H1 (cell line): ENCODE measurements at regions not wholly inside any gene's neighbourhood (a gene's known extent, or its start where the extent isn't known, plus 50 kb on each side); places are given as distances from the start of the nearest gene placed in this dataset.

Experiments
- CTCF ChIA-PET: fragments of 300-600 bp; sonication (Branson Sonifier 250); formaldehyde crosslinking; loops from one replicate; lab custom pipeline; 2021; ENCODE audit not compliant: partially characterized antibody; lab: Charles Lee
- POLR2A ChIA-PET: fragments of 300-600 bp; sonication (Branson Sonifier 250); formaldehyde crosslinking; loops from one replicate; lab custom pipeline; 2021; ENCODE audit warnings: inconsistent platforms; ENCODE audit not compliant: partially characterized antibody; lab: Charles Lee
- DNase-seq, 2 experiments: peaks; one replicate each; pipeline versions ENCODE4 v3.0.0 to v3.0.0-alpha.2; 2010 to 2022; ENCODE audit warnings: low spot score in 2 of 2, low read depth in 1 of 2, mixed read lengths in 1 of 2
- FAIRE-seq: peaks from 2 replicates; lab custom pipeline; 2011; peaks lifted over from hg19 to GRCh38; lab: Jason Lieb, UNC
- H2AFZ ChIP-seq: 2 replicates; pipeline ENCODE4 v1.8.1; 2012; ENCODE audit warnings: low read length, inconsistent platforms
- H2AK5ac ChIP-seq: 2 replicates; pipeline ENCODE4 v1.6.1; 2013; ENCODE audit warnings: low read depth, low read length
- H2BK120ac ChIP-seq: replicated peaks from 2 replicates; pipeline ENCODE3; 2013; ENCODE audit warnings: low read depth, low read length, inconsistent platforms
- H2BK12ac ChIP-seq: 2 replicates; pipeline ENCODE4 v1.6.1; 2013; ENCODE audit warnings: low read depth, low read length
- H2BK15ac ChIP-seq: 2 replicates; pipeline ENCODE4 v1.6.1; 2013; ENCODE audit warnings: low read length
- H2BK20ac ChIP-seq: 2 replicates; pipeline ENCODE4 v1.6.1; 2013; ENCODE audit warnings: low read length
- H2BK5ac ChIP-seq: 2 replicates; pipeline ENCODE4 v1.6.1; 2013; ENCODE audit warnings: low read depth, low read length
- H3K14ac ChIP-seq: 2 replicates; pipeline ENCODE4 v1.6.1; 2013; ENCODE audit warnings: inconsistent platforms; ENCODE audit not compliant: insufficient read length
- H3K18ac ChIP-seq: 2 replicates; pipeline ENCODE4 v1.6.1; 2013; ENCODE audit warnings: low read length; ENCODE audit errors: extremely low read depth
- H3K23ac ChIP-seq: 2 replicates; pipeline ENCODE4 v1.6.1; 2013; ENCODE audit warnings: inconsistent platforms; ENCODE audit not compliant: insufficient read length
- H3K23me2 ChIP-seq: 2 replicates; pipeline ENCODE4 v1.6.1; 2013; ENCODE audit warnings: low read depth, low read length
- H3K27ac ChIP-seq: 2 replicates; pipeline ENCODE4 v1.6.1; 2011; ENCODE audit warnings: low read depth, low read length, inconsistent platforms
- H3K27me3 ChIP-seq, 4 experiments: replicated peaks in 1 of 4; 1 replicate in 1 of 4; 2 replicates in 3 of 4; pipeline versions ENCODE4 v1.6.1 to v1.8.1; 2011 to 2013; ENCODE audit warnings: low read length in 3 of 4, mild to moderate bottlenecking in 3 of 4, inconsistent platforms in 2 of 4, mixed read lengths in 2 of 4, moderate library complexity in 1 of 4; ENCODE audit not compliant: control insufficient read depth in 3 of 4, insufficient read depth in 3 of 4; ENCODE audit errors: extremely low read depth in 1 of 4
- H3K36me3 ChIP-seq, 4 experiments: 2 replicates each; pipeline versions ENCODE4 v1.6.1 to v1.8.1; 2011 to 2013; ENCODE audit warnings: mild to moderate bottlenecking in 4 of 4, low read length in 3 of 4, moderate library complexity in 2 of 4, control low read depth in 1 of 4, inconsistent platforms in 1 of 4; ENCODE audit not compliant: insufficient read depth in 4 of 4, control insufficient read depth in 2 of 4
- H3K4ac ChIP-seq: replicated peaks from 2 replicates; pipeline ENCODE3; 2013; ENCODE audit warnings: low read length, low read depth, mixed read lengths, inconsistent platforms; ENCODE audit not compliant: insufficient read length
- H3K4me1 ChIP-seq, 4 experiments: replicated peaks in 1 of 4; 1 replicate in 1 of 4; 2 replicates in 3 of 4; pipeline versions ENCODE4 v1.6.1 to v1.8.1; 2011 to 2013; ENCODE audit warnings: low read length in 3 of 4, inconsistent platforms in 2 of 4, mixed read lengths in 1 of 4; ENCODE audit not compliant: insufficient read depth in 4 of 4, control insufficient read depth in 3 of 4
- H3K4me2 ChIP-seq, 2 experiments: 2 replicates each; pipeline versions ENCODE4 v1.6.1 to v1.8.1; 2011 to 2013; ENCODE audit warnings: low read depth in 2 of 2, low read length in 2 of 2, control low read depth in 1 of 2, inconsistent platforms in 1 of 2, mild to moderate bottlenecking in 1 of 2; ENCODE audit not compliant: insufficient read depth in 1 of 2
- H3K4me3 ChIP-seq, 4 experiments: fragments of 200-600, 300-600 bp in 1 of 4; sonication (generic), shearing (Covaris generic), sonication (Bioruptor Twin) in 1 of 4; 2 replicates each; pipeline versions ENCODE4 v1.5.1 to v1.8.1; 2011 to 2016; ENCODE audit warnings: low read length in 4 of 4, low read depth in 3 of 4, control low read depth in 2 of 4, inconsistent platforms in 2 of 4, mild to moderate bottlenecking in 2 of 4, mixed read lengths in 1 of 4, moderate library complexity in 1 of 4; ENCODE audit not compliant: insufficient read depth in 2 of 4; ENCODE audit errors: extremely low read depth in 1 of 4
- H3K56ac ChIP-seq: replicated peaks from 2 replicates; pipeline ENCODE3; 2013; ENCODE audit warnings: low read depth, mild to moderate bottlenecking, mixed read lengths, low read length, inconsistent platforms; ENCODE audit not compliant: insufficient read length
- H3K79me1 ChIP-seq: 2 replicates; pipeline ENCODE4 v1.6.1; 2013; ENCODE audit warnings: low read depth, low read length, control low read depth
- H3K79me2 ChIP-seq, 2 experiments: 2 replicates each; pipeline versions ENCODE4 v1.6.1 to v1.8.1; 2012 to 2013; ENCODE audit warnings: low read length in 2 of 2, mild to moderate bottlenecking in 2 of 2, inconsistent platforms in 1 of 2; ENCODE audit not compliant: insufficient read depth in 2 of 2, control insufficient read depth in 1 of 2
- H3K9ac ChIP-seq, 4 experiments: replicated peaks in 1 of 4; 1 replicate in 1 of 4; 2 replicates in 3 of 4; pipeline versions ENCODE4 v1.6.1 to v1.8.1; 2011 to 2013; ENCODE audit warnings: low read depth in 3 of 4, low read length in 3 of 4, control low read depth in 2 of 4, mild to moderate bottlenecking in 2 of 4, moderate library complexity in 2 of 4, inconsistent platforms in 1 of 4; ENCODE audit errors: extremely low read depth in 1 of 4
- H3K9me3 ChIP-seq, 2 experiments: 2 replicates each; pipeline versions ENCODE4 v1.6.1 to v1.8.1; 2012 to 2013; ENCODE audit warnings: mild to moderate bottlenecking in 2 of 2, moderate library complexity in 2 of 2, control low read depth in 1 of 2, inconsistent platforms in 1 of 2, low read depth in 1 of 2, low read length in 1 of 2, mixed read lengths in 1 of 2; ENCODE audit not compliant: insufficient read depth in 2 of 2
- H4K20me1 ChIP-seq, 2 experiments: replicated peaks in 1 of 2; 2 replicates each; pipeline versions ENCODE3 to v1.8.1; 2011 to 2013; ENCODE audit warnings: inconsistent platforms in 2 of 2, low read length in 2 of 2, mild to moderate bottlenecking in 1 of 2; ENCODE audit not compliant: insufficient read depth in 2 of 2, control insufficient read depth in 1 of 2
- H4K5ac ChIP-seq: 2 replicates; pipeline ENCODE4 v1.6.1; 2013; ENCODE audit warnings: low read length, low read depth, mixed read lengths, inconsistent platforms; ENCODE audit not compliant: insufficient read length
- H4K8ac ChIP-seq: 2 replicates; pipeline ENCODE4 v1.8.0; 2013; ENCODE audit warnings: mild to moderate bottlenecking, moderate library complexity, low read length, inconsistent platforms; ENCODE audit not compliant: insufficient read depth; ENCODE audit errors: extremely low read depth
- H4K91ac ChIP-seq: replicated peaks from 2 replicates; pipeline ENCODE3; 2013; ENCODE audit warnings: low read length, mixed read lengths, inconsistent platforms; ENCODE audit not compliant: insufficient read length
- ASH2L ChIP-seq: fragments of 200-600, 300-600 bp; sonication (generic); IDR thresholded peaks from one replicate; pipeline ENCODE4 v1.7.1; 2017; ENCODE audit warnings: low read length
- CHD1 ChIP-seq: IDR thresholded peaks from 2 replicates; pipeline ENCODE4 v1.6.1; 2012; ENCODE audit warnings: low read depth, low read length, improper control_type of control experiment
- EP300 ChIP-seq, 2 experiments: IDR thresholded peaks; 1 replicate in 1 of 2; 2 replicates in 1 of 2; pipeline ENCODE4 v1.6.1; 2011 to 2012; ENCODE audit warnings: low read depth in 2 of 2, low read length in 2 of 2, mild to moderate bottlenecking in 2 of 2, borderline replicate concordance in 1 of 2, inconsistent platforms in 1 of 2, moderate library complexity in 1 of 2
- GABPA ChIP-seq: IDR thresholded peaks from 2 replicates; pipeline ENCODE4 v1.6.1; 2011; ENCODE audit warnings: mild to moderate bottlenecking, low read length, moderate library complexity, borderline replicate concordance; ENCODE audit not compliant: insufficient read depth
- GTF2F1 ChIP-seq: IDR thresholded peaks from 2 replicates; pipeline ENCODE4 v1.6.1; 2012; ENCODE audit warnings: low read depth, low read length, improper control_type of control experiment, borderline replicate concordance
- KDM1A ChIP-seq: fragments of 200-600, 300-600 bp; sonication (generic); IDR thresholded peaks from 2 replicates; pipeline ENCODE4 v1.7.1; 2016; ENCODE audit warnings: mild to moderate bottlenecking, low read length, borderline replicate concordance
- NANOG ChIP-seq: IDR thresholded peaks from 2 replicates; pipeline ENCODE4 v1.6.1; 2011; ENCODE audit warnings: low read length, low read depth, mild to moderate bottlenecking, inconsistent platforms; ENCODE audit not compliant: insufficient read depth, poor library complexity, severe bottlenecking
- SRF ChIP-seq: IDR thresholded peaks from 2 replicates; pipeline ENCODE4 v1.6.1; 2011; ENCODE audit warnings: mild to moderate bottlenecking, low read depth, low read length, moderate library complexity
- WGBS, 2 experiments: shearing (Covaris generic) in 1 of 2; methylation state at CpG; one replicate each; pipeline versions ENCODE4 v1.1.6 to v1.1.7; 2013 to 2015; ENCODE audit warnings: low lambda C conversion rate in 2 of 2, mixed read lengths in 2 of 2, inconsistent platforms in 1 of 2, low coverage in 1 of 2, missing lambda C conversion rate in 1 of 2; ENCODE audit not compliant: insufficient replicate concordance in 2 of 2, insufficient coverage in 1 of 2, insufficient read length in 1 of 2; ENCODE audit errors: extremely low coverage in 1 of 2, missing lambda C conversion rate in 1 of 2; 5-methylcytosine and 5-hydroxymethylcytosine counted together
- TF ChIP-seq, protein P1 (sequence below): IDR thresholded peaks from 2 replicates; pipeline ENCODE4 v1.6.1; 2011; ENCODE audit warnings: low read length, improper control_type of control experiment
- TF ChIP-seq, protein P2 (sequence below): IDR thresholded peaks from 2 replicates; pipeline ENCODE4 v1.6.1; 2012; ENCODE audit warnings: low read length, inconsistent platforms

DNA sequence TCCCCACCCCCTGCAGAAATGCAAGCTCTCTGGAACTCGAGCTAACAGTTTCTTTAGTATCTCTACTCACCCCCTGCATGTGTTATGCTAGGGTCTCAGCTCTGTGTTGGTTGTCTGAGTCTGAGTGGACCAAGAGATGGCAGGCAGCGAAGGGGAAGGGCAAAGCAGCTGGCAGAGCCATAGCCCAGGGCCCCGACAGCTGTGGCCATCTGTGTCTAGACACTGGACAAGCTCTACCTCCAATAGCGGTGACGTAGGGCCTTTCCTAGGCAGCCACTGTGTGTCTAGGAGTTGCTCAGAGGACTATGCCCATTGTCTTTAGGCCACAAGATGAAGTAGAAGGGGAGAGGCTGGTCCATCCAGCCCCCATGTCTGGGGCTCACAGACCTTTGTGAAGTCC lies 79.2 kb downstream of the EFNB1 start:
- H2BK12ac ChIP-seq = no peak overlapping the region
- ChIA-PET CTCF (interaction anchor here (1.7 kb wide), 1 partner anchor 80 kb away, joined by 5 read pairs; no protein-coding TSS in a partner anchor), POLR2A (interaction anchor here (1.4 kb wide), 1 partner anchor 80 kb away, joined by 3 read pairs; the partner anchor contains the start of gene EFNB1)
- H2BK120ac ChIP-seq = no peak overlapping the region
- FAIRE-seq (no peak), DNase-seq (no peak)
- no peak overlapping the region for H2BK20ac ChIP-seq
- H3K56ac ChIP-seq = no peak overlapping the region
- H2BK15ac ChIP-seq = no peak overlapping the region
- no peak overlapping the region for H3K18ac ChIP-seq
- H3K36me3 ChIP-seq = no peaks in the 10 kb centered on the region
- H3K4me2 ChIP-seq = no peak overlapping the region
- H3K23ac ChIP-seq = no peak overlapping the region
- H3K4ac ChIP-seq = no peak overlapping the region
- H3K27me3 ChIP-seq = 0 out of 7 replicates have a peak, but pooled peaks cover 0 to 2% (median 0%) of the 10 kb centered on the region in 4 experiments
- no peak overlapping the region for H2AK5ac ChIP-seq
- H3K9ac ChIP-seq = no peak overlapping the region
- H3K79me2 ChIP-seq = no peaks in the 10 kb centered on the region
- H3K14ac ChIP-seq = no peak overlapping the region
- peaks cover 0 to 18% (median 2%) of the 10 kb centered on the region in 4 experiments; a peak in 4 of 7 replicates for H3K4me1 ChIP-seq
- no peak overlapping the region for H4K8ac ChIP-seq
- H4K91ac ChIP-seq = no peak overlapping the region
- 80% methylated on average over 4 of the region's 5 CpGs; no CpG with 5 or more reads in 1 of the 2 experiments for WGBS, 2 experiments
- H4K5ac ChIP-seq = no peak overlapping the region
- H3K4me3 ChIP-seq = no peak overlapping the region
- TF ChIP-seq EP300 (IDR thresholded peaks at IDR 0.05; ENCODE audit: borderline replicate concordance in 1 of 2, low read depth in 2 of 2, low read length in 2 of 2) = no peak
- no peak for TF ChIP-seq CHD1
- no peak for TF ChIP-seq SRF
- TF ChIP-seq NANOG = no peak
- TF ChIP-seq ASH2L = no peak
- TF ChIP-seq GTF2F1 = no peak
- TF ChIP-seq, protein P1, sequence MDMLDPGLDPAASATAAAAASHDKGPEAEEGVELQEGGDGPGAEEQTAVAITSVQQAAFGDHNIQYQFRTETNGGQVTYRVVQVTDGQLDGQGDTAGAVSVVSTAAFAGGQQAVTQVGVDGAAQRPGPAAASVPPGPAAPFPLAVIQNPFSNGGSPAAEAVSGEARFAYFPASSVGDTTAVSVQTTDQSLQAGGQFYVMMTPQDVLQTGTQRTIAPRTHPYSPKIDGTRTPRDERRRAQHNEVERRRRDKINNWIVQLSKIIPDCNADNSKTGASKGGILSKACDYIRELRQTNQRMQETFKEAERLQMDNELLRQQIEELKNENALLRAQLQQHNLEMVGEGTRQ = no peak
- TF ChIP-seq KDM1A = no peak
- no peak for TF ChIP-seq GABPA
- TF ChIP-seq, protein P2, sequence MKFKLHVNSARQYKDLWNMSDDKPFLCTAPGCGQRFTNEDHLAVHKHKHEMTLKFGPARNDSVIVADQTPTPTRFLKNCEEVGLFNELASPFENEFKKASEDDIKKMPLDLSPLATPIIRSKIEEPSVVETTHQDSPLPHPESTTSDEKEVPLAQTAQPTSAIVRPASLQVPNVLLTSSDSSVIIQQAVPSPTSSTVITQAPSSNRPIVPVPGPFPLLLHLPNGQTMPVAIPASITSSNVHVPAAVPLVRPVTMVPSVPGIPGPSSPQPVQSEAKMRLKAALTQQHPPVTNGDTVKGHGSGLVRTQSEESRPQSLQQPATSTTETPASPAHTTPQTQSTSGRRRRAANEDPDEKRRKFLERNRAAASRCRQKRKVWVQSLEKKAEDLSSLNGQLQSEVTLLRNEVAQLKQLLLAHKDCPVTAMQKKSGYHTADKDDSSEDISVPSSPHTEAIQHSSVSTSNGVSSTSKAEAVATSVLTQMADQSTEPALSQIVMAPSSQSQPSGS = no peak
- no peaks in the 10 kb centered on the region for H3K9me3 ChIP-seq
- no peak overlapping the region for H2BK5ac ChIP-seq
- H2AFZ ChIP-seq = no peak overlapping the region
- no peaks in the 10 kb centered on the region for H4K20me1 ChIP-seq
- no peak overlapping the region for H3K27ac ChIP-seq
- no peaks in the 10 kb centered on the region for H3K79me1 ChIP-seq
- no peaks in the 10 kb centered on the region for H3K23me2 ChIP-seq
